OCI-LY3 (cell line): ENCODE measurements at regions not wholly inside any gene's neighbourhood (a gene's known extent, or its start where the extent isn't known, plus 50 kb on each side); places are given as distances from the start of the nearest gene placed in this dataset.

Experiments used
- H2AFZ ChIP-seq: fragments of 200-600, 300-600 bp; shearing (Covaris generic); 2 replicates; pipeline ENCODE4 v1.6.0; 2014; ENCODE audit warnings: antibody characterized with exemption, low read depth, low read length
- H3K27ac ChIP-seq: fragments of 200-600, 300-600 bp; sonication (generic); 2 replicates; pipeline ENCODE4 v1.5.1; 2014; ENCODE audit warnings: mild to moderate bottlenecking, low read length, moderate library complexity, mixed read lengths
- H3K27me3 ChIP-seq: fragments of 200-600, 300-600 bp; sonication (generic); 2 replicates; pipeline ENCODE4 v1.6.1; 2014; ENCODE audit warnings: low read depth, low read length, mixed read lengths
- H3K36me3 ChIP-seq: fragments of 200-600, 300-600 bp; sonication (generic); replicated peaks from 2 replicates; pipeline ENCODE3; 2014; ENCODE audit warnings: low read depth, low read length, mixed read lengths
- H3K4me1 ChIP-seq: fragments of 300-600, 200-600 bp; sonication (generic); 2 replicates; pipeline ENCODE4 v1.6.1; 2014; ENCODE audit warnings: low read length, mixed read lengths
- H3K4me2 ChIP-seq: fragments of 200-600, 300-600 bp; sonication (generic); 2 replicates; pipeline ENCODE4 v1.6.1; 2014; ENCODE audit warnings: low read length, mixed read lengths
- H3K4me3 ChIP-seq: fragments of 300-600, 200-600 bp; sonication (generic); 2 replicates; pipeline ENCODE4 v1.5.1; 2014; ENCODE audit warnings: antibody characterized with exemption, mild to moderate bottlenecking, low read length, moderate library complexity
- H3K79me2 ChIP-seq: fragments of 300-600, 200-600 bp; shearing (Covaris generic); 2 replicates; pipeline ENCODE4 v1.6.1; 2014; ENCODE audit warnings: mild to moderate bottlenecking, low read length, mixed read lengths
- H3K9ac ChIP-seq: fragments of 300-600, 200-600 bp; shearing (Covaris generic); 2 replicates; pipeline ENCODE4 v1.6.0; 2014; ENCODE audit warnings: mild to moderate bottlenecking, low read length, moderate library complexity
- H3K9me3 ChIP-seq: fragments of 200-600, 300-600 bp; shearing (Covaris generic); 2 replicates; pipeline ENCODE4 v1.6.1; 2014; ENCODE audit warnings: low read length, mixed read lengths; ENCODE audit not compliant: insufficient read depth
- H4K20me1 ChIP-seq: fragments of 200-600, 300-600 bp; sonication (generic); 2 replicates; pipeline ENCODE4 v1.6.1; 2016; ENCODE audit warnings: low read length, mixed read lengths; ENCODE audit not compliant: insufficient read depth
- CTCF ChIP-seq: fragments of 200-600, 300-600 bp; sonication (generic); IDR thresholded peaks from 2 replicates; pipeline ENCODE4 v1.5.1; 2014; ENCODE audit warnings: antibody characterized with exemption, low read length, low read depth
- EZH2phosphoT487 ChIP-seq: fragments of 200-600 bp; shearing (Covaris generic); IDR thresholded peaks from 2 replicates; pipeline ENCODE4 v1.6.1; 2018; ENCODE audit warnings: antibody characterized with exemption, mixed run types, low read depth

GRCh38 chr13:111516712-111517640 lies 196.5 kb downstream of the TEX29 start:
- TF ChIP-seq EZH2phosphoT487, result no peak
- TF ChIP-seq CTCF, result no peak
- H3K4me3 ChIP-seq, result no peak overlapping the region
- H3K27me3 ChIP-seq, result no peaks in the 10 kb centered on the region
- H2AFZ ChIP-seq, result no peak overlapping the region
- no peak overlapping the region for H3K27ac ChIP-seq
- no peaks in the 10 kb centered on the region for H3K36me3 ChIP-seq
- H3K4me1 ChIP-seq, result no peaks in the 10 kb centered on the region
- H3K9me3 ChIP-seq, result no peaks in the 10 kb centered on the region
- no peaks in the 10 kb centered on the region for H3K79me2 ChIP-seq
- H4K20me1 ChIP-seq, result no peaks in the 10 kb centered on the region
- H3K4me2 ChIP-seq, result no peak overlapping the region
- H3K9ac ChIP-seq, result no peak overlapping the region

GRCh38 chr13:111517641-111518010 lies 197.2 kb downstream of the TEX29 start:
- no peaks in the 10 kb centered on the region for H3K9me3 ChIP-seq
- no peak overlapping the region for H2AFZ ChIP-seq
- no peaks in the 10 kb centered on the region for H3K4me1 ChIP-seq
- no peaks in the 10 kb centered on the region for H4K20me1 ChIP-seq
- no peaks in the 10 kb centered on the region for H3K79me2 ChIP-seq
- no peak overlapping the region for H3K9ac ChIP-seq
- H3K36me3 ChIP-seq, result no peaks in the 10 kb centered on the region
- H3K4me3 ChIP-seq, result no peak overlapping the region
- H3K4me2 ChIP-seq, result no peak overlapping the region
- no peak overlapping the region for H3K27ac ChIP-seq
- no peak for TF ChIP-seq EZH2phosphoT487
- TF ChIP-seq CTCF, result no peak
- H3K27me3 ChIP-seq, result no peaks in the 10 kb centered on the region

- no peaks in the 10 kb centered on the region for H3K27me3 ChIP-seq
- TF ChIP-seq EZH2phosphoT487 (no peak), CTCF (no peak)
These were observed 197.8 kb downstream of the TEX29 start for GRCh38 chr13:111518161-111518792.

GRCh38 chr13:111519041-111519440 lies 198.6 kb downstream of the TEX29 start:
- Histone ChIP-seq H3K4me3 (no peak overlapping the region), H3K9me3 (no peaks in the 10 kb centered on the region), H3K27ac (no peak overlapping the region), H3K9ac (no peak overlapping the region), H3K27me3 (no peaks in the 10 kb centered on the region), H3K4me2 (no peak overlapping the region), H3K4me1 (no peaks in the 10 kb centered on the region), H3K36me3 (no peaks in the 10 kb centered on the region), H2AFZ (no peak overlapping the region), H3K79me2 (no peaks in the 10 kb centered on the region), H4K20me1 (no peaks in the 10 kb centered on the region)
- no peak for TF ChIP-seq EZH2phosphoT487
- TF ChIP-seq CTCF, result no peak

More at GRCh38 chr13:111518161-111518792, 197.8 kb downstream of the TEX29 start:
- Histone ChIP-seq H3K4me1 (no peaks in the 10 kb centered on the region), H3K4me3 (no peak overlapping the region), H3K9me3 (no peaks in the 10 kb centered on the region), H2AFZ (no peak overlapping the region), H4K20me1 (no peaks in the 10 kb centered on the region), H3K27ac (no peak overlapping the region), H3K36me3 (no peaks in the 10 kb centered on the region), H3K4me2 (no peak overlapping the region), H3K79me2 (no peaks in the 10 kb centered on the region), H3K9ac (no peak overlapping the region)
